Inferior parietal cortex (tissue), 1 donor: ENCODE measurements at regions not wholly inside any gene's neighbourhood (a gene's known extent, or its start where the extent isn't known, plus 50 kb on each side); places are given as distances from the start of the nearest gene placed in this dataset.

Experiments used
- DNase-seq: peaks from one replicate; pipeline ENCODE4 v3.0.0-alpha.2; 2016; ENCODE audit errors: extremely low spot score

- no peak for DNase-seq
Measured at GRCh38 chr19:32101206-32101605, 244.2 kb upstream of the ZNF507 start.

- no peak for DNase-seq
Measured at GRCh38 chr19:32103541-32103940, 241.9 kb upstream of the ZNF507 start.

GRCh38 chr19:32104153-32104849 lies 241.1 kb upstream of the ZNF507 start:
- no peak for DNase-seq

GRCh38 chr19:32104850-32105235 lies 240.6 kb upstream of the ZNF507 start:
- DNase-seq, result no peak

- no peak for DNase-seq
Measured at GRCh38 chr19:32105527-32106310, 239.7 kb upstream of the ZNF507 start.

GRCh38 chr19:32122258-32122657 lies 223.2 kb upstream of the ZNF507 start:
- no peak for DNase-seq

GRCh38 chr19:32123355-32123940 lies 222.0 kb upstream of the ZNF507 start:
- no peak for DNase-seq

GRCh38 chr19:32124585-32124984 lies 220.8 kb upstream of the ZNF507 start:
- no peak for DNase-seq

- peak; percentile 5 for DNase-seq
Measured at GRCh38 chr19:32129141-32129540, 216.3 kb upstream of the ZNF507 start.

GRCh38 chr19:32130332-32130731 lies 215.1 kb upstream of the ZNF507 start:
- DNase-seq, result no peak

- no peak for DNase-seq
Measured at GRCh38 chr19:32131005-32131404, 214.4 kb upstream of the ZNF507 start.

GRCh38 chr19:32138416-32138815 lies 207.0 kb upstream of the ZNF507 start:
- no peak for DNase-seq

GRCh38 chr19:32141840-32142511 lies 203.4 kb upstream of the ZNF507 start:
- DNase-seq, result no peak

- no peak for DNase-seq
Measured at GRCh38 chr19:32146664-32147063, 198.7 kb upstream of the ZNF507 start.

GRCh38 chr19:32150605-32151004 lies 194.8 kb upstream of the ZNF507 start:
- no peak for DNase-seq

GRCh38 chr19:32154418-32154817 lies 191.0 kb upstream of the ZNF507 start:
- no peak for DNase-seq

GRCh38 chr19:32164384-32164992 lies 180.9 kb upstream of the ZNF507 start:
- DNase-seq, result no peak

- DNase-seq, result no peak
Measured at GRCh38 chr19:32165141-32165540, 180.3 kb upstream of the ZNF507 start.

- DNase-seq, result no peak
Measured at GRCh38 chr19:32165750-32166149, 179.7 kb upstream of the ZNF507 start.

- no peak for DNase-seq
Measured at GRCh38 chr19:32166238-32166637, 179.2 kb upstream of the ZNF507 start.

GRCh38 chr19:32168111-32168510 lies 177.3 kb upstream of the ZNF507 start:
- DNase-seq, result no peak

- DNase-seq, result no peak
Measured at GRCh38 chr19:32168606-32169005, 176.8 kb upstream of the ZNF507 start.
